H9 (cell line): ENCODE measurements at regions not wholly inside any gene's neighbourhood (a gene's known extent, or its start where the extent isn't known, plus 50 kb on each side); places are given as distances from the start of the nearest gene placed in this dataset.
"Not testable (repeated sequence)": the region's sequence is repeated elsewhere in the genome, so short reads cannot be mapped to it uniquely, and the experiment has no call there.

Experiments
- DNase-seq: peaks from one replicate; pipeline ENCODE4 v3.0.0-alpha.2; 2017
- H2AFZ ChIP-seq: one replicate; pipeline ENCODE4 v1.6.1; 2013; ENCODE audit warnings: mild to moderate bottlenecking, low read length, control low read depth, moderate library complexity
- H2AK5ac ChIP-seq: 2 replicates; pipeline ENCODE4 v1.6.1; 2013; ENCODE audit warnings: low read length, control low read depth, mixed read lengths; ENCODE audit not compliant: insufficient read length
- H2BK120ac ChIP-seq: one replicate; pipeline ENCODE4 v1.6.1; 2013; ENCODE audit warnings: low read depth, mild to moderate bottlenecking, low read length, control low read depth, inconsistent platforms; ENCODE audit not compliant: poor library complexity, severe bottlenecking
- H2BK12ac ChIP-seq: 2 replicates; pipeline ENCODE4 v1.6.1; 2013; ENCODE audit warnings: low read length, control low read depth, mixed read lengths, low read depth; ENCODE audit not compliant: insufficient read length
- H2BK15ac ChIP-seq: 2 replicates; pipeline ENCODE4 v1.6.1; 2013; ENCODE audit warnings: low read depth, low read length, control low read depth
- H2BK20ac ChIP-seq: one replicate; pipeline ENCODE4 v1.6.1; 2013; ENCODE audit warnings: low read depth, mild to moderate bottlenecking, low read length, control low read depth, inconsistent platforms; ENCODE audit not compliant: poor library complexity, severe bottlenecking
- H2BK5ac ChIP-seq: 2 replicates; pipeline ENCODE4 v1.6.1; 2013; ENCODE audit warnings: low read length, control low read depth, mixed read lengths; ENCODE audit not compliant: insufficient read length
- H3K14ac ChIP-seq: 2 replicates; pipeline ENCODE4 v1.6.1; 2013; ENCODE audit warnings: low read length, control low read depth; ENCODE audit not compliant: insufficient read depth
- H3K18ac ChIP-seq: 2 replicates; pipeline ENCODE4 v1.6.1; 2013; ENCODE audit warnings: low read depth, mild to moderate bottlenecking, mixed read lengths, low read length, control low read depth; ENCODE audit not compliant: insufficient read length
- H3K23ac ChIP-seq: 2 replicates; pipeline ENCODE4 v1.6.1; 2013; ENCODE audit warnings: low read length, control low read depth, mixed read lengths, low read depth; ENCODE audit not compliant: insufficient read length
- H3K23me2 ChIP-seq: 2 replicates; pipeline ENCODE4 v1.6.1; 2013; ENCODE audit warnings: low read depth, mild to moderate bottlenecking, mixed read lengths, low read length, control low read depth; ENCODE audit not compliant: insufficient read length, poor library complexity, severe bottlenecking
- H3K27ac ChIP-seq: 2 replicates; pipeline ENCODE4 v1.5.1; 2013; ENCODE audit warnings: low read length, control low read depth, mixed read lengths, low read depth; ENCODE audit not compliant: insufficient read length
- H3K27me3 ChIP-seq: 2 replicates; pipeline ENCODE4 v1.6.1; 2013; ENCODE audit warnings: low read length, control low read depth, inconsistent platforms; ENCODE audit not compliant: insufficient read depth
- H3K4ac ChIP-seq: 2 replicates; pipeline ENCODE4 v1.6.1; 2013; ENCODE audit warnings: low read depth, mild to moderate bottlenecking, control low read depth, inconsistent platforms, low read length, moderate library complexity
- H3K4me1 ChIP-seq: 2 replicates; pipeline ENCODE4 v1.6.1; 2013; ENCODE audit warnings: low read length, control low read depth, inconsistent platforms; ENCODE audit not compliant: insufficient read depth
- H3K4me2 ChIP-seq: 2 replicates; pipeline ENCODE4 v1.6.1; 2013; ENCODE audit warnings: low read length, control low read depth, mixed read lengths; ENCODE audit not compliant: insufficient read length, insufficient read depth
- H3K56ac ChIP-seq: 2 replicates; pipeline ENCODE4 v1.6.1; 2013; ENCODE audit warnings: low read depth, mild to moderate bottlenecking, mixed read lengths, low read length, control low read depth; ENCODE audit not compliant: insufficient read length
- H3K79me1 ChIP-seq: 2 replicates; pipeline ENCODE4 v1.6.1; 2013; ENCODE audit warnings: low read depth, mild to moderate bottlenecking, moderate library complexity, low read length, control low read depth, inconsistent platforms; ENCODE audit not compliant: insufficient read depth, poor library complexity, severe bottlenecking
- H3K79me2 ChIP-seq: 2 replicates; pipeline ENCODE4 v1.6.1; 2013; ENCODE audit warnings: low read length, control low read depth, inconsistent platforms; ENCODE audit not compliant: insufficient read depth
- H3K9ac ChIP-seq: 2 replicates; pipeline ENCODE4 v1.6.1; 2013; ENCODE audit warnings: low read length, control low read depth, mixed read lengths; ENCODE audit not compliant: insufficient read length; ENCODE audit errors: extremely low read depth
- H3K9me3 ChIP-seq: one replicate; pipeline ENCODE4 v1.6.1; 2013; ENCODE audit warnings: low read depth, low read length, inconsistent platforms; ENCODE audit not compliant: control insufficient read depth
- H3T11ph ChIP-seq: one replicate; pipeline ENCODE4 v1.6.1; 2013; ENCODE audit warnings: mild to moderate bottlenecking, low read length, control low read depth, inconsistent platforms
- H4K20me1 ChIP-seq: one replicate; pipeline ENCODE4 v1.6.1; 2013; ENCODE audit not compliant: control insufficient read depth, insufficient read length, insufficient read depth
- H4K5ac ChIP-seq: 2 replicates; pipeline ENCODE4 v1.6.1; 2013; ENCODE audit warnings: low read depth, mild to moderate bottlenecking, mixed read lengths, low read length, control low read depth; ENCODE audit not compliant: insufficient read length
- H4K8ac ChIP-seq: replicated peaks from 2 replicates; pipeline ENCODE4 v1.6.1; 2013; ENCODE audit warnings: low read length, control low read depth, mixed read lengths, low read depth; ENCODE audit not compliant: insufficient read length
- H4K91ac ChIP-seq: 2 replicates; pipeline ENCODE4 v1.6.1; 2013; ENCODE audit warnings: low read depth, mild to moderate bottlenecking, moderate library complexity, mixed read lengths, low read length, control low read depth; ENCODE audit not compliant: insufficient read length
- H3K27ac Mint-ChIP-seq, 3 experiments: 2 replicates in 2 of 3; 3 replicates in 1 of 3; pipeline ENCODE4 v1.8.0; 2020 to 2021; ENCODE audit warnings: mixed read lengths in 3 of 3, mild to moderate bottlenecking in 1 of 3, moderate library complexity in 1 of 3
- H3K27me3 Mint-ChIP-seq: 2 replicates; pipeline ENCODE4 v1.8.0; 2021; ENCODE audit warnings: low read depth, mild to moderate bottlenecking, moderate library complexity, mixed read lengths
- H3K36me3 Mint-ChIP-seq, 3 experiments: 2 replicates in 2 of 3; 3 replicates in 1 of 3; pipeline ENCODE4 v1.8.0; 2020 to 2021; ENCODE audit warnings: low read depth in 3 of 3, mixed read lengths in 3 of 3; ENCODE audit not compliant: insufficient read depth in 1 of 3
- H3K4me1 Mint-ChIP-seq, 2 experiments: 2 replicates each; pipeline ENCODE4 v1.8.0; 2020; ENCODE audit warnings: mixed read lengths in 2 of 2
- H3K4me3 Mint-ChIP-seq, 2 experiments: 2 replicates in 1 of 2; 3 replicates in 1 of 2; pipeline ENCODE4 v1.8.0; 2020 to 2021; ENCODE audit warnings: mild to moderate bottlenecking in 2 of 2, mixed read lengths in 2 of 2, moderate library complexity in 1 of 2
- H3K9me3 Mint-ChIP-seq, 2 experiments: 2 replicates in 1 of 2; 3 replicates in 1 of 2; pipeline ENCODE4 v1.8.0; 2020; ENCODE audit warnings: mild to moderate bottlenecking in 2 of 2, mixed read lengths in 2 of 2, moderate library complexity in 1 of 2
- WGBS: extraction: QIAGEN DNeasy Blood & Tissue Kit; methylation state at CpG from one replicate; pipeline ENCODE4 v1.1.7; 2013; ENCODE audit warnings: missing lambda C conversion rate, low lambda C conversion rate, mixed read lengths; ENCODE audit not compliant: insufficient read length; ENCODE audit errors: extremely low coverage; 5-methylcytosine and 5-hydroxymethylcytosine counted together

DNA sequence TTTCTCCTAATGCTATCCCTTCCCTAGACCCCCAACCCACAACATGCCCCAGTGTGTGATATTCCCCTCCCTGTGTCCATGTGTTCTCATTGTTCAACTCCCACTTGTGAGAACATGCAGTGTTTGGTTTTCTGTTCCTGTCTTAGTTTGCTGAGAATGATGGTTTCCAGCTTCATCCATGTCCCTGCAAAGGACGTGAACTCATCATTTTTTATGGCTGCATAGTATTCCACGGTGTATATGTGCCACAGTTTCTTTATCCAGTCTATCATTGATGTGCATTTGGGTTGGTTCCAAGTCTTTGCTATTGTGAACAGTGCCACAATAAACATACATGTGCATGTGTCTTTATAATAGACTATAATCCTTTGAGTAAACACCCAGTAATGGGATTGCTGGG lies 109.0 kb upstream of the RANBP3L start:
- not testable (repeated sequence) for H2BK20ac ChIP-seq, H2AFZ ChIP-seq, H3K27me3 ChIP-seq, H3K27me3 Mint-ChIP-seq, H4K91ac ChIP-seq, H3K27ac ChIP-seq, H3K4me1 Mint-ChIP-seq, H4K5ac ChIP-seq, H3K4ac ChIP-seq, H3K36me3 Mint-ChIP-seq, H3K23me2 ChIP-seq, H3K56ac ChIP-seq, H2AK5ac ChIP-seq, H3K4me2 ChIP-seq, H2BK5ac ChIP-seq, H2BK12ac ChIP-seq, H3K4me1 ChIP-seq, H3K4me3 Mint-ChIP-seq, H3K23ac ChIP-seq, H3K14ac ChIP-seq, DNase-seq, H3K9me3 Mint-ChIP-seq, H3K27ac Mint-ChIP-seq, H4K8ac ChIP-seq, H2BK15ac ChIP-seq, H3K9ac ChIP-seq, H3K18ac ChIP-seq, H3T11ph ChIP-seq, H3K9me3 ChIP-seq, H3K79me1 ChIP-seq, H2BK120ac ChIP-seq, H3K79me2 ChIP-seq, H4K20me1 ChIP-seq
- WGBS = no CpG with 5 or more reads among the region's 2 CpGs
